GM18507 (cell line): ENCODE measurements at regions not wholly inside any gene's neighbourhood (a gene's known extent, or its start where the extent isn't known, plus 50 kb on each side); places are given as distances from the start of the nearest gene placed in this dataset.
A peak's percentile ranks its signal among the peaks of the same experiment; 100 is the strongest.

ENCODE experiments used
- DNase-seq: peaks from one replicate; pipeline ENCODE4 v3.0.0; 2011; ENCODE audit warnings: low read depth; ENCODE audit not compliant: insufficient read length; ENCODE audit errors: extremely low spot score
- FAIRE-seq: peaks from 2 replicates; lab custom pipeline; 2011; peaks lifted over from hg19 to GRCh38; lab: Jason Lieb, UNC

DNA sequence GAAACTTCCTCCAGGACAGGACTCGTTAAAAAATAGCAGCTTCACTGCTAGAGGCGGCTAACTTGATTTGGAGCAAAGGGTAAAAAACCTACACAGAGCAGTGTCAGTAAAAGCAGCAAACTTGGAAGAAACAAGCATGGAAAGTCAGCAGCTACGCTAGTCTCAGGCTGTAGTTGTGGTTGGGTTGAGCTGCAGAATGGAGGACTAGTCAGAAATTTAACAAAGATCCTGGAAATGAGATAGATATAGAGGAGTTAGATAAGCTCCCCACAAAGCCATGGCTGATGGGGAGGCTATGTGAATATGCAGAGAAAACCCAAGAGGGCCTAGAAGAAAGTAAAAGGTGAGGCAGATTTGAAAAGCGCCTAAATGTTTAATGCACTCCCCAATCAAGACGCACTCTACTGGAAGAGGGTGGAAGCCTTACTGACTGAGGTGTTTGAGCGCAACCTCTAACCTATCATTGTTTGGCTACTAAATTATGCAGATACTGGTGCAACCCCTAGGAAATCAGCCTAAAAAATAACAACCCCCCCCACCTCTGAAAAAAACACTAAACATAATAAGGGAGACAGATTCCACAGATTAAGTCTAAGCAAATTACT is 99.7 kb upstream of the TMEM168 start:
- FAIRE-seq (no peak), DNase-seq (no peak)

DNA sequence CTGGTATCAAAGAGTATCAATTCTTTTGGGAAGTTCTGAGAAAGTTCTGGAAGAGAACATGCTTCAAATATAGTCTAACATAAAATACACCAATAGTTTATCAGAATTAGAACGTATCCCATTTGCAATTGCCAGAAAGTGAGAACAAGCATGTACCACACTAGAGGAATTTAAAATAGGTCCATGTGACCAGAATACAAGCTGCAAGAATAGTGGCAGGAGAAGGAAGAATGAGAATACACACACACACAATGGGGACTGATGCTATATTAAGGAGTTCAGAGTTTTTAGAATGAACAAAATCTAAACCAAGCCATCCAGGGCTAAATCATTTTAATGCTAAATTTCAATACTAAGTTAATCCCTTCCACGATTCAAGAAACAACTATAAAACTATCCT is 99.1 kb upstream of the TMEM168 start:
- FAIRE-seq: no peak
- no peak for DNase-seq

DNA sequence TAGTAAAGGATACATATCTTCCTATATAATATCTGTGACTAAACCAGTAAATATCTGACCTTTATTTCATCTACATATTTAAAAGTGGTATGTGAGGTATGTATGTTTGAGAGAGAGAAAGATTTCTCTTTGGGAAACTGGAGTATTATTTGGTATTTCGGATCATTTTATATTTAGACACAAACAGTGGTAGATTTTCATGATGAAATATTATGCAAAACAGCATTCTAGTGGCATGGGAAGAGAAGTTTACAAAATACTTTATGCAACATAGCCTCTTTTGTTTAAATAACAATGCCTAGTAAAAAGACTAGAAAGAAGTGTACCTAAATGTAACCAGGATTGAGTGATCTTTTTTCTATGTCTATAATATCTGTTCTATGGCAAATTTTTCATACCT is 98.6 kb upstream of the TMEM168 start:
- FAIRE-seq: no peak
- DNase-seq: no peak

DNA sequence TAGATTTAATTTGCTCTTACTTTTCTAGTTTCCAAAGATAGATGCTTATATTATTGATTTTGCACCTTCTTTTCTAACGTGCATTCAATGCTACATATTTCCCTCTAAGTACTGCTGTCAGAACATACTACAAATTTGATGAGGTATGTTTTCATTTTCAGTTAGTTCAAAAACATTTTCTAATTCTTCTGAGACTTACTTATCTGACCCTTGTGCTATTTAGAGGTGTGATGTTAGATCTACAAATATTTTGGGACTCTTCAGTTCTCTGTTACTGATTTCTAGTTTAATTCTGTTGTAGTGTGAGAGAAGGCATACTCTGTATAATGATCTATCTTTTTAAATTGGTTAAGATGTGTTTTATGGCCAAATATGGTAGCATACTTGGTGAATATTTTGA is 97.8 kb upstream of the TMEM168 start:
- DNase-seq (no peak), FAIRE-seq (no peak)

DNA sequence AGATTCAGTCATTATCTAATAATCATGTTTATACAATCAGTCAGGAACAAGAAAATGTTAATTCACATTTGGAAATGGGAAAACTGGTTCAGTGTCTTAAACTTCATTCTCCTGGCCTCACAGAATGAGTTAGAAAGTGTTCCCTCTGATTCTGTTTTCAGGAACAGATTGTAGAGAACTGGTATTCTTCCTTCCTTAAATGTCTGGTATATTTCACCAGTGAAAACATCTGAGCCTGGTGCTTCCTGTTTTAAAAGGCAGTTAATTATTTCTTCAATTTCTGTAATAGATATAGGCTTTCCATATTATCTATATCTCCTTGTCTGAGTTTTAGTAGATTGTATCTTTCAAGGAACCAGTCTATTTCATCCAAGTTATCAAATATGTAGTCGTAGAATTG is 97.1 kb upstream of the TMEM168 start:
- DNase-seq (no peak), FAIRE-seq (no peak)

DNA sequence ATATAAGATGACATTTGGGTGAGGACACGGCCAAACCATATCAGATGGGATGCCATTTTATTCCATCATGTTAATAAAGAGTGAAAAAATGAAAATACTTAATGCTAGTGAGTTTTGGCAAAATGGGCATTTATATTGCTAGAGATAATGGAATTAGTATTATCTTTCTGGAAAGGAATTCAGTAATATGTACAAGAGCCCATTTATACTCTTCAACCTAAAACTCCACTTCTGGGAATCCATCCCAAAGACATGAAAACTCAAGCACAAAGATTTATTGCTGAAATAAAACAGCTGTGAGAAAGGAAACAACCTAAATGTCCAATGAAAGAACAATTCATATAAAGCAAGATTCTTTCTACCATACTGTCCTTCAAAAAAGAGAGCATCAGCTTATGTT is 96.0 kb upstream of the TMEM168 start:
- no peak for FAIRE-seq
- DNase-seq: no peak

GRCh38 chr7:112882991-112883390 is 92.8 kb upstream of the TMEM168 start:
- DNase-seq (no peak), FAIRE-seq (no peak)

- FAIRE-seq: no peak
- DNase-seq: no peak
These were observed 92.3 kb upstream of the TMEM168 start for GRCh38 chr7:112882511-112882910.

DNA sequence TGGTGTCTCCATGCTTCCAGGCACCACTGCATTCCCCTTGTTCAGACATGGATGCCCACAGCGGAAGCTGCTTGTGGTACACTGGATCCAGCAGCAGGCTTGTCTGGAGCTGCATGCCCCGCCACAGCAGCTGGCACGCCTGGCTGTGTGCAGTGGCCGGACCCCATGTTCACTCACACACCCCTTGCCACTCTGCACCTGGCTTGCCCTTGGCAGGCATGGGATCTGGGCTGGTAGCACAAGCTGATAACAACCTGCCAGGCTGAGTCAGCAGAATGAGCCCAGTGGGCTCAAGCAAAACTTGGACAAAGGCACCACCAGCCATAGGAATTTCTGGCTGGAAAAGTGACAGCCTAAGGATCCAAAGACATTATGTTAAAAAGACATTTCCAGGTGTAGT is 91.8 kb upstream of the TMEM168 start:
- no peak for FAIRE-seq
- no peak for DNase-seq

GRCh38 chr7:112880818-112881418 is 90.7 kb upstream of the TMEM168 start:
- DNase-seq (no peak), FAIRE-seq (no peak)

DNA sequence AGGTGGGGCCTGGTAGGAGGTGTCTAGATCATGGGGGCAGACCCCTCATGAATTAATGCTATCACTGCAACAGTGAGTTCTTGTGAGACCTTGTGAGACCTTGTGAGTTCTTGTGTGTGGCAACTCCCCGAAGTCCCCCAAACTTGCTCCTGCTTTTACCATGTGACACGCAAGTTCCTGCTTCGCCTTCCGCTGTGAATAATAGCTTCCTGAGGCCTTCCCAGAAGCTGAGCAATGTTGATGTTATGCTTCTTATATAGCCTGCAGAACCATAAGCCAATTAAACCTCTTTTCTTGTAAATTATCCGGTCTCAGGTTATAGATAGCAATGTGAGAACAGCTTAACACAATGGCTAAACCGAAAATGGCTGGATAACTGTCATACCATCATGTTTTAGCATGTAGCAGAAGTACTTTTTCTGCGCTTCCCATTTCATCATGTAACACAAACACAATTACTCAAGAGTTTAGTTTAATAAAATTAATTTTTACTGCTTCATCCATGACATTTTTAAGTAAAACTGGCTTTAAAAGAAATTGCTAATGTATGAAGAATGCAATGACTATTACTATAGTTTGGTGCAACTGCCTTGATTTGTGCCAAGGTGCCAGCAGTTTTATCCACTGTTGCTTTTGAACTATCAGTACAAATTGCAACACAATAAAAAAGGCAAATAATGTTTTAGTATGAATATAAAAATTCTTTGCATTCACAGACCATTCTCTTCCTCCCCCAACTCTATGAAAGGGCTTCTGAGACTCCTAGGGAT is 87.7 kb upstream of the TMEM168 start:
- no peak for FAIRE-seq

DNA sequence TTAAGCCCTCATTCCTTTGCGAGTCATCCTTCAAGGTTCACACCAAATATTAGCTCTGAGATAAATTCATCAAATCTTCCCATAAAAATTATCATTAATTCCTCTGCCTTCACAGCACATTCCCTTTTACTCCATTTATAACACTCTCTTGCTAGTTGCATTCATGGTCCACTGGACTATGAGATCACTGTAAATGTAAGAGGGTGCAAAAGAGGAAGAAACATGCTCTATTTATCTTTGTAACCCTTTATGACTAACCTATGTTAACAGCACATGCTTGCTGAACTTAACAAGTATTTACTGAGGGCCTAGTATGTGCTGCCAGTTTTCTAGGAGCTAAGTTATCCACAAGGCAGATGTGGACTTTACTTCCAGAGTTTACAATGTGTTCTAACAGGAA is 86.7 kb upstream of the TMEM168 start:
- DNase-seq: no peak
- no peak for FAIRE-seq

More for the DNA sequence above, 87.7 kb upstream of the TMEM168 start:
- DNase-seq: no peak

- DNase-seq (no peak), FAIRE-seq (no peak)
These were observed 84.7 kb upstream of the TMEM168 start for GRCh38 chr7:112874909-112875308.

GRCh38 chr7:112873831-112874553 is 83.8 kb upstream of the TMEM168 start:
- FAIRE-seq (peak; percentile 46), DNase-seq (no peak)

GRCh38 chr7:112869111-112869774 is 79.0 kb upstream of the TMEM168 start:
- peak; percentile 2 for DNase-seq
- peak; percentile 24 for FAIRE-seq

DNA sequence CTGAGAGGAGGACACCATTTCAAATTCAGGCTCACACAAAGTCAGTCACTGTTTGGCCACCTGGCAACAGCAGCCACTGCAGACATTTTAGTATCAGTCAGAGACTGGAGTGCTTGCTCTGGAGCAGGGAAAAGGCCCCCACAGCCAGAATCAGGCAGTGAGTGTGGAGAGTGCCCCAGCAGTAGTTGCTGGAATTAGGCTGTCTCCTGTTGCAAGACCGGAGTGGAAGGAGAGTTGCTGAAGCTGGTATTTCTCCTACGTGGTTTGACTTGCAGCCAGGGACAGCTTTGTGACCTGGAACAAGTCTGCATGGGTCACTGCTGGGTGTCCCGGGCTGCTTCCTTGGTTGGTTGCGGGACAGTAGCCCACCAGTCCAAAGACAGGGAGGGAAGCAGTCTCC is 78.4 kb upstream of the TMEM168 start:
- FAIRE-seq (no peak), DNase-seq (no peak)

GRCh38 chr7:112866424-112866823 is 76.2 kb upstream of the TMEM168 start:
- peak; percentile 93 for FAIRE-seq
- peak; percentile 4 for DNase-seq

DNA sequence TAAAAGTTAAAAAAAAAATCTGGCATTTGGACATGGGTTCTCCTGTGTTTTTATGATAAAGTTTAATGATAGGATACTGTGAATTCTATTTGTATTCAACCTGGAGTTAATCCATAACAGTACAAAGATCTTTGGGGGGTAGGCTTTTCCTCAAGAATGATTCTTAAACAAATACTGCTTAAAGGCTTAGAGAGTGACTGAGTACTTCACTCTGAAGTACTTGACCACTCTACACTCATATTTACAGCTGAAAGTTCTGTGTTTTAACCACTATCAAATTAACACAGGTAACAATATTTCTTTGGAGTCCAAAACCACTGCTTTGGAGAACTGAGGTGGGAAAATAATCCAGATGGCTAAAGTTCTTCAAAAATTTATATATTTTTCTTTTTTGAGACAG is 74.2 kb upstream of the TMEM168 start:
- DNase-seq (no peak), FAIRE-seq (no peak)

DNA sequence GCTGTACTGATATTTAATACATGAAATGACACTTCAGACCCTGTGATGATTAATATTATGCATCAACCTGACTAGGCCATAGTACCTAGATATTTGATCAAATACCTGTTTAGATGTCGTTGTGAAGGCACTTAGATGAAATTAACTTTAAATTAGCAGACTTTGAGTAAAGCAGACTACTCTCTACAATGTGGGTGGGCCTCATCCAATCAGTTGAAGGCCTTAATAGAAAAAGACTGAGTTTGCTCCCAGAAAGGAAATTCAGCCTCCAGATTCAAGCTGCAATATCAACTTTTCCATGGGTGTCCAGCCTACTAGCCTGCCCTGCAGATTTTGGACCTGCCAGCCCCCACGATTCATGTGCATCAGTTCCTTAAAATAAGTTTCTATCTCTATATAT is 68.6 kb upstream of the TMEM168 start:
- no peak for DNase-seq
- no peak for FAIRE-seq

- FAIRE-seq: no peak
- DNase-seq: no peak
These were observed 65.0 kb upstream of the TMEM168 start for GRCh38 chr7:112855227-112855626.
